Suppressor macrophage treated with lipopolysaccharide for 1 hour (primary cell): ENCODE measurements at regions not wholly inside any gene's neighbourhood (a gene's known extent, or its start where the extent isn't known, plus 50 kb on each side); places are given as distances from the start of the nearest gene placed in this dataset.

ENCODE experiments used
- DNase-seq, 3 donors: peaks; one replicate each; pipeline ENCODE4 v3.0.0-alpha.2; 2020 to 2022

DNA sequence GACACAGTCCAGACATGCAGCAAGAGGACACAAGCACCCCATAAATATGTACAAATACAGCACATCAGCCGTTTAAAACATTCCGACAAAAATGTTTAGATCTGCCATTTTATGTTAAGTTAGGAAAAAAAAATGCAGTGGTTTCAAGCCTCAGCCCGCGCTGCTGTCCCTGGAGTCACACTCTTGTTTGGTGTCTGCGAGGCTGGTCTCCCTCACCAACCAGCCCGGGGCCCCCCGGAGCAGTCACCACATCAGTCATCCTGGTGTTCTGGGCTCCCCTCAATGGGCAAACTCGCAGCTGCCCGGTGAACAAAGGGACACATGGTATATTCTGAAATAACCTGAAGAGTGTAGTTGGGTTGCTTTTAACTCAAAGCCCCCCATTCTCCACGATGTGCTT, 1022.2 kb downstream of the BRD1 start:
- DNase-seq, result no peak

DNA sequence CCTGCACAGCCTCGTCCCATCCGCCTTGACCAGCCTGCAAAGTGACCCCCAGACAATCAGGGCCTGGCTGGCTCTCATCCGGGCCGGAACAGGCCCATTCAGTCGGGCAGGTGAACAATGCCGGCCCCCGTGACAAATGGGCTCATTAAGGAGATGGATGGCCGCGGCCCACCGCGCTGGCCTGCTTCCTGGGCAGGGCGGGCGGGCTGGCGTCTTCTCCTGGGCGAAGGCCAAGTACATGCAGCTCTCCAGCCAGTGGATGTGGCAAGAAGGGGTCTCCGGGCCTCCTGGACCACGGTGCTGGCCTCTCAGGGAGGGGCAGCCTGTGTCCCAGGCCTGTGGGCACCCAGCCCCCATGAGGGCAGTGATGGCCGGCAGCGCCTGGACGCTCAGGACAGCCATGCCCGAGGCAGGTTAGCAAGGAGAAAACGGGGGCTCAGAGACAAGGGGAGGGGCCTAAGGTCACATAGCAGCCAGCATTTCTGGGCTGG, 1022.8 kb downstream of the BRD1 start:
- DNase-seq, result no peak

DNA sequence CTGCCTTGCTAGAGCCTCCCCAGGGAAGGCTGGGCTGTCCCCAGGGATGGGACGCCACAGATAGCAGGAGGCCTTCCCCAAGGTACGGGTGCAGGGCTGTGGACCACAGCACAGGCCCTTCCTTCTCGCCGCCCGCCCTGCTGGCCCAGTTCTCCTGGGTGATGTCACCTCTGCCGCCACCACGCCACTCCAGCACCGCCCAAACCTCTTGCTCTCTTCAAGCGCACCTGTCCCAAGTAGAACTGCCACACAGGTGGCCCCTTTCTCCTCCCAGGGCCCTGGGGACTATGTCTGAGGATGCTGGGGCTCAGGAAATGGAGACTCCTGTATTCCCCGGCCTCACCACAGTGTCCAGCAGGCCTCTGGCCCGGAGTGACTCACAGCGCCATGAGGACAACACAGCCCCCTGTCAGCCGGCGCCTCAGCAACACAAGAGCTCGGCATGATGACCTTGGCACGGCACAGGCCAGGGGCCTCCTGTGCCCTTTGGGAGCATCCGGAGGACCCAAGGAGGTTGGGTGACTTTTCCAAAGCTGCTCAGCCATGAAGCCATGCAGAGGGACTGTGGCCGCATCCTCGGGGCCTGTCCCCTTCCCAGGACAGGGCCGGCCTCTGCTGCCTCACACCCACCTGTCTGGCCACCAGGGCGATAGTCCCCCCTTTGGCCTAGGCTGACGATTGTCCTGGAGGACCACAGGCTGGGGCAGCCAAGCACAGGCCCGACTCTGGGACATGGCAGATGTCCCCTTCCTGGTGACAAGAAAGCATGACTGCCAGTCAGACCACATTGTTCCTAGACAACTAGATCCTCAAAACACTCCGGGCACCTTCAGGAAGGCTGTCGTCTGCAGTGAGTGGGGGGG, 1023.5 kb downstream of the BRD1 start:
- DNase-seq, result no peak

DNA sequence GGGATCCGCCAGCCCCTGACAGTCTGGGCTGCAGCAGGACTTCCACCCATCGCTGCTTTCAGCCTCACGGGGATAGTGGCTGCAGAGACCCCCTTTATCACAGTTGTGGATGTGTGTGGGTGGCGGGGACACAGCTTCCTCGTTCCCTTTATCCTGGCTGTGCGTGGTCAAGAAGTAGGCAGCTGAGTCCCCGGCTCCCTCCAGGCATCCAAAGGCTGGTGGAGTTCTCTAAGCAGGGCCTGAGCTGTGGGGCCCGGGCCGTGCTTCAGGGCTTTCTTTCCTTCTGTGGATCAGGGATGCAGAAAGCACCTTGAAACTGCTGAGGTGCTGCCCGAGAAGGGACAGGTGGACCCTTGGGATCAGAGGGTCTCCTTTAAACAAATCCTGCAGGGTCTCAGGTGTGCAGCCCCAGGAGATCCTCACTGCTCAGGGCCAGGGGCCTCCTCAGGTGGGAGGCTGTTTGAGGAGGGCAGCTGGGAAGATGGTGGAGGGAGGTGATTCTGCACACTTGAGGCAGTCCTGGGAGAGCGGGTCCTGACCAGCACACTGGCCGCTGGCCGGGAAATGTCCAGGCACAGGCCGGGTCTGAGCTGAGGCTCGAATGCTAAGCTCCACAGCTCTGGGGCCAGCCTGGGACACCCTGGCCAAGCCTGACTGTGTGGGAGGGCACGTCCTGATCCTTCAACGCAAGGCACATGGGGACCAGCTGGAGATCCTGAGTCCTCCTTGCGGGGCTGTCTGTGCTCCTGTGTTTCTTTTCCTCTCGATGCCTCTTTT, 1024.3 kb downstream of the BRD1 start:
- no peak for DNase-seq

DNA sequence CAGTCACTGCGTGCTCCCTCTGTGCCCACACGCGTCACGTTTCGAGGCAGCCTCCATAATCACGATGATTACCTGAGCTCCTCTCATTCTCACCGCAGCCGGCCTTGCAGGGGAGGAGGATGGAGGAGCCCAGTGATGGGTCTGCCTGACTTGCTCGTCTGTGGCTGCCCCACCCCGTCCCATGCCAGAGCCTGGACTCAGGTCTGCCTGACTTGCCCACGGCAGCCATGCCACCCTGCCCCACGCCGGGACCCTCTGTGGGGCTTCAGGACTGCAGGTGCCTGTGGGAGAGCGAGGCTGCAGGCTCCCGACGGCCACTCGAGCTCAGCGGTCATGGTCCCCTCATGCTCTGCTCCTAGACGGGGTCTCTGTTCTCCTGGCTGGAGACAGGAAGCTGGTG, 1025.1 kb downstream of the BRD1 start:
- no peak for DNase-seq

DNA sequence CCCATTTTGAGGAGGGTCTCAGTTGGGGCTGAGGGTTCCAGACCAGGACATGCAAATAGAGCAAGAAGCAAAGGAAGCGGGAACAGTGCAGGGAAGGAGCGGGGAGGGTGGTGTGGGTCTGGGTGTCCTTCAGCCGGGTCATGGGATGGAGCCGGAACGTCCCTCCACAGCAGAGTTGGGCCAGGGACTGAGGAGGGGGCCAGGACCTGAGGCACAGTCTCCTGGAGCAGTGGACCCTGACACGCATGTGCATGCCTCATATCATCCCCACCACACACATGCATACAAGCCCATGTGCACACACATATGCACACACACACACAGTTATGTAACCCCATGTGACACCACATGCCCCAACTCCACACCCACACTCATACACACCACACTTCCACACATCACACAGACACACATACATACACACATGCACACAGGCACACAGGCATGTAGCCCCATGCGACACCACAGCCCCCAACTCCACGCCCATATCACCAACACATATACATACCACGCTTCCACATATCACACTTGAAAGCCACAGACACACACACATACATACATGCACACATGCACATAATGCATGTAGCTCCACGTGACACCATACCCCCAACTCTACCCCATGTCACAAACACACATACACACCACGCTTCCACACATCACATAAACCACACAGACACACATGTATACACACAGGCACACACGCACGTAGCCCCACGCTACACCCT, 1026.6 kb downstream of the BRD1 start:
- DNase-seq, result no peak

DNA sequence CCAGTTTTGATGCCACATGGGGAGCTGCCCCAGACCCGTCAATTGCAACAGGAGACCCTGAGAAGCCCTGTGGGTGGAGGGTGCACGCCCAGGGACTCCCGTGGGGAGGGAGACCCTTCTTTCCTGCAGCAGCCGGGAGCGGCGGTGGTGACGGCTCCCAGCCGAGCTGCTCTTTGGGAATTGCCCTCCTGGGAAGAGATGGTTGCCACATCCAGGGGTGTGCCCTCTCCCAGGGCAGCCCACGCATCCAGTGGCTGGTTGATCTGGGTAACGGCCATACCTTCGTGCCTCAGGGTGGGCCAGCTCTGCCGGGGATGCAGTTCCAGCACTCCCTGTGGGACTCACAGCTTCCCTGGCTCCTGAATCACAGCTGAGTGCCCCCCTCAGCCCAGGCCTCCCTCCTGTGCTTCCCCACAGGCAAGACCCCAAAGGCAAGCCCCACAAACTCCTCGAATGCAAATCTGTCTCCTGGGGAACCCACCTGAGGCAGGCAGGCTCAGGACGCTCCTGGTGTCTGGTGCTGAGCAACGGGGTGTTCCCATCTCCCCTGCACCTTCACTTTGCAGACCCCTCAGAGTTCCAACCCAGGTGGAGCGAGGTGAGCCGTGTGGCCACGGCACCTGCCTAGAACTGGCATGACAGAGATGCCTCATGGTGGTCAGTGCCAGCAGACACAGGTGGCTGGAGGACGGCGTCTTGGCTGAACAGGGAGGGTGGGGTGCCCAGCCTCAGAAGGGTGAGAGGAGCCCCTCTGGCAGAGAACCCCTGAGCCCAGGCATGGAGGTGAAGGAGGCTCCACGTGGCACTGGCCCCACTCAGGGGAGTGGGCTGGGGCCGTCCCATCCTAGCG, 1027.4 kb downstream of the BRD1 start:
- no peak for DNase-seq

DNA sequence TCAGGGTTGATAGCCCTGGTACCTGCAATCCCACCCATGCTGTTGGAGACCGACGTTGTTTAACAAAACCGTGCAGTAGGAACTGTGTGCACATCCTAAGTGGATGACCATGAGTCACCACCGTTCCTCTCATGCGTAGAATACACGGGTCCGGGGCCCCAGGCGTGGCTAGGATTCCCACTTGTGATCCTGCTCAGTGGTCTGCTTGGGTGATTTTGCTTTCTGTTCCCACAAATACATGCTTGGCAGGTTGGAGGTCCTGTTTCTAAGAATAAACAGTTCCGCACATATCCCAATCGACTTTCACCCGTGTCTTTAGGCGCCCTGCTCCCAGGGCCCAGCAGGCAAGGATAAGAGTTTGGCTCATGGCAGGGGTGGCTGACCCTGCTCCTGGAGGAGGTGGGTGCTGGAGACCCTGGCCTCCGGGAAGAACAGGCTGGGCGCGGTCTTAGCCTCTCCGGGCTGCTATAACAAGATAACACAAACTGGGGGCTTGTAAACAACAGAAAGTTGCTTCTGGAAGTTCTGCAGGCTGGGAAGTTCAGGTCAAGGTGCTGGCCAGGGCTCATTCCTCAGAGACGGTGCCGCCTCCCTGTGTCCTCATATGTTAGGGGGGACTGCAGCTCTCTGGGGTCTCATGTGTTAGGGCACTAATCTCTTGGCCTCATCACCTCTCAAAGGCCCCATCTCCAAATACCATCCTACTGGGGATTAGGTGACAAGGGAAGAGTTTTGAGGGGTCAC, 1028.3 kb downstream of the BRD1 start:
- DNase-seq, result no peak

DNA sequence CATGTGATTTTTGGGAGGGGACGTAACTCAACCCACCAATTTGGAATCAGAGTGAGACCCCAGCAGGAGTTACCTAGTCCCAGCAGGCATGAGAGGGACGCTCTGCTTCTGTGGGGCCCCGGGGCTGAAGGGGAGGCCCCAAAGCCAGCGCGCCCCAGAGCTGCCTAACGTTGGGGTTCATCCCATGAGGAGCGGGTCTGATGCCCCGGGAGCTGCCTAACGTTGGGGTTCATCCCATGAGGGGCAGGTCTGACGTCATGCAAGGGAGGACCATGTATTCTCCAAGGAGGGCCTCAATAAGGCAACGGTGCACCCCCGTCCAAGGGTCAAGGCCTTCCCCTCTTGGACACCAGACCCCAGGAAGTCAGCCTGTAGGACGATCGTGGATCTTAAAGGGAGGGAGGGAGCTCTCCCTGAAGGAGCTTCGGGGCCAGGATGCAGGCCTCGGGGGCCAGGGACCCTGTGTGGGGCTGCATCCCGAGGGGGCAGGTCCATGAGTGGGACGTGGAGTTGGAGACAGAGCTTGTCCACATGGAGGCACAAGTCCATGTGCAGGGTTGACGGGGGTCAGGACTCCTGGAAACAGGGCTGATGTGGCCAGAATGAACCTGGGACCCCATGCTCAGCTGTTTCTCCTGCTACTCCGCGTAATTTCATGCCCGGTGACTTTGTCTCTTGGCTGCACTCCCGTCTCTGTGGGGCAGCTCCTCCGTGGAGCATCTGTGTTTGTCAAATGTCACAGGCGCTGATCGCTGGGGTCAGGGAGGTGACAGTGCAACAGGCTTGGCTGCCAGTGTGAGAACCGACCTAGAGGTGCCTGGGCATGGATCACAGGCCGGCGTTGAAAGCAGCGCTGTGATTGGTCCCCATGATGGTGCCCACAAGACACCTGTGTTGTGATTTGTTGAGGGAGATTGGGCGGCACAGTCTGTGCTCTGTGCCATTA, 1029.1 kb downstream of the BRD1 start:
- DNase-seq, result no peak

DNA sequence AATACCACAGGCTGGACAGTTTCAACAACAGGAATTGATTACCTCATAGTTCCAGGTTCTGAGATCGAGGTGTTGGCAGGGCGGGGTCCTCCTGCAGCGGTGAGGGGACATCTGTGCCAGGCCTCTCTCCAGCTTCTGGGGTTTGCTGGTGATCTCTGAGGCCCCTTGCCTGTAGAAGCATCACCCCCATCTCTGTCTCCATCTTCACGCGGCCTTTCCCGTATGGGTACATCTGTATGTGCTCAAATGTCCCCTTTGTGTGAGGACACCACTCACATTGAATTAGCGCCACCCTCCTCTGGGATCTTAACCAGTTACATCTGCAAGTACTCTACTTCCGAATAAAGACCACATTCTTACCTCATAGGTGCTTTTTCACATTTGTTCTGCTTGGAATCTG, 1029.9 kb downstream of the BRD1 start:
- DNase-seq, result no peak

DNA sequence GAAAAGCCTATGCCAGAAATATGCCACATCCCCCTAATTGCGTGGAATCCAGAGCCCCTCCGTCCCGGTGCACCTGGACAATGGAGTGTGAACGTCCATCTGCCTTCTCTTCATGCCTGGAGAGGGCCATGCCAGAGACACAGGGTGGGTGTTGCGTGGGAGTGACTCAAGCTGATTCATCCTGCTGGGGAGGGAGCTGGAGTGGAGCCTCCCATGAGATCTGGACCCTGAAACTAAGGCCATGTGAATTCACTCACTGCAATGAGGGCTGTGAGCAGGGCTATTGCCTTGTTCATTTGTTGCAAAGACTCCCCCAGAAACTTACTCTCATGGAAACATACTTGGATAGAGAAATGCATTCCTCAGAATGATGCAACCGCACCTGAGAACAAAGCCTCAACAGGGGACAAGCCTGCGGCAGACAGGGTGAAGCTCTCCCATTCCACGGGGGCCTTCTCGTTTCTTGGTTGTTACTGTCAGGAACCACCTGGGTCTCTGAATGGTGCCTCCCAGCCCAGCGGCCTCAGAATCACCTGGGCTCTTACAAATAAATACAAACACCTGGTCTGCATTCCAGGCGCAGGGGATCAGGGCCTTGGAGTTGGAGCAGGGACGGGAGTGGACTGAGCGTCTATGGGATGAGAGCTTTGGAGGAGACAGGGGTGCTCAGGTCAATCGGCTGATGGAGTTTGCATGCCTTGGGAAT, 1031.2 kb downstream of the BRD1 start:
- peak in 1 of 3 donors; percentile 2 for DNase-seq

DNA sequence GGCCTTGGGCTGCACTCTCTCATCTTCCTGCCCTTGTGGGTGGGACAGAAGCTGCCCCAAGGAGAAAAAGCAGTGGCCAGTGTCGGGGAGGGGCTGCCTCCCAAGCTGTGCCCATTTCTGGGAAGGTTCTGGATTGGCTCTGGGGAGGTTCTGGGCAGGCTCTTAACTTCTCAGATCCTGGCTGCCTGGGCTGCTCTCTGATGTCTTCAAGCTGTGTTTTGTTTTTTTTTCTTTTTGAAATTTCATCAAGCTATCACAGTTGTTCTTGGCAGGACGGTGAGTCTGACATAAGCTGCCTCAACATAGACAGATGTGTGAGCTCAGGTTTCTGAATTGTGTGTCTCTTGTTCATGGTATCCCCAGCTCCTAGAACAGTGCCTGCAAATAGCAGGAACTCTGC, 1032.0 kb downstream of the BRD1 start:
- no peak for DNase-seq

DNA sequence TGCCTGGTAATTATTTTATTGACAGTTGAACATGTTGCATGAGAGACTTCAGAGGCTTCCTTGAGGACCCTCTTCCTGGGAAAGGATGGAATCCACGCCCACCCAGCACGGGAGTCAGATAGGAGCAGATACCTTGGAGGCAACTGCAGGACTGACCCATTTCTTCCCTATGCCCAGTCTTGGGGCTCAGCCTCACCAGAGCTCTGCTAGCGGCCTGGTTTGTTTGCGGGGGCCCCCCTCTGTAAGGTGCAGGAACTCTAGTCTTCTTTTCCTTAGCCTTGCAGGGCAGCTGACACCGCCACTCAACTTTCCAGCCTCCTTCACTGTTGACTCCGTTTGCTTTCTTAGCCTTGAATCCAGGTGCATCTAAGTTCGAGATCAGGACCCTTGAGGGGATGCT, 1032.8 kb downstream of the BRD1 start:
- DNase-seq, result no peak

DNA sequence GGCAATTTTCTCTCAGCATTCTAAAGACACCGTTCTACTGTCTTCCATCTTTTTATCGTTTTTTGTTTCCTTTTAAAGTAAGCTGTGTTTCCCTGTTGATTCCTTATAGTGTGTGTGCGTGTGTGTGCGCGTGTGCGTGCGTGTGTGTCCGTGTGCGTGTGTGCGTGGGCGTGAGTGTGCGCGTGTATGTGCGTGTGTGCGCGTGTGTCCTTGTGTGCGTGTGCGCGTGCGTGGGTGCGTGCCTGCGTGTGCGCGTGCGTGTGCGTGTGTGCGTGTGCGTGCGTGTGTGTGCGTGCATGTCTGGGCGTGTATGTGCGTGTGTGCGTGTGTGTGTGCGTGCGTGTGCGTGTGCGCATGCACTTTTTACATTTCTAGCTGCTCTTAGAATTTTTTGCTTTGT, 1033.7 kb downstream of the BRD1 start:
- no peak for DNase-seq

DNA sequence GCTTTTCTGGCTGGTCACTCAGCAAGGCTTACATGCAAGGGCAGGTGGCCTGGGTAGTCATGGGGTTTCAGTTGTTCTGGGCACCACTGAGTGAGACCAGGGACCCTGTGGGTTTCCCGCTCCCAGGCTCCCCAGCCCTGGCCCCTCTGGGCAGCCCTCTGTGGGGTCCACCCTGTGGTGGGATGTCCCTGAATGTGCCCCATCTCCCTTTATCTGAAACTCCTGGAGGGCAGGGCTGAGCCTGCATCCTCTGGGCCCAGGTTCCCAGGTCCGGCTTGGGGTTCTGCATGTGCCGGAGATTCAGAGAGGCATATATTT, 1041.0 kb downstream of the BRD1 start:
- DNase-seq, result no peak

DNA sequence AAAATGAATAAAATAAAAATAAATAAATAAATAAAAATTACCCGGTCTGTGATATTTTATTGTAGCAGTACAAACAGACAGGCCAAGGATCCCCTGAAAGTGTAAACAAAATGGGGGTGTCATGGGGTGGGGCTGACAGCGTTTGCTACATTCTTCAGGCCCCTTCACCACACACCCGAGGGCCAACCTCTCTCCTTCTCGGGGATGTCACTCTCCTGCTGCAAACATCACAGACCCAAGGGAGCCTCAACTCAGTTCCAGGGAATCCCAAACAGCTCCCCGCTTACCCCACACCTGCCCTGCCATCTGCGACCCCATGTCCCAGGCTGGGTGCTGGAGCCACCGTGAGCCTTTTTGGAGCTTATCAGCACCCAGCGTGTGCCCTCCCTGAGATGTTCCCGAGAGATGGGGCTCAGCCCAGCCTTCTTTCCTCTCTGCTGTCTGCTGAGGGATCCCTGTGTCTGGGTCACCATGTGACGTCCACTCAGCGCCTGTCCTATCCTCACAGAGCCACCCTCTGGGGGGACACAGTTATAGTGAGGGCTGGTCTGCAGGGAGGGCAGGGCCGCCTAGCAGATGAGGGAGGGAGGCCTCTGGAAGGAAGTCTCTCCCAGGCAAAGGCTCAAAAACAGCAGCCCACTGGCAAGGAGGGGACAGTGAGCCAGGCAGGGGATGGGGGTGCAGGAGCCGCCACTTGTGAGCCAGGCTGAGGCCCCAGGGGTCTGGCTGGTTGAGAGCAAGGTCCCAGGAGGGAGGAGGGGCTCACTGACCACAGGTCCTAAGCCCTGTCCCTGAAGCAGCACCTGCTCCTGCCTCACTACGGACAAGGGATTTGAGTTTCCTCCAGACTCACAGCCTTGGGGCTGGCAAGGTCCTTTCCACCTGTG, 1041.6 kb downstream of the BRD1 start:
- no peak for DNase-seq

DNA sequence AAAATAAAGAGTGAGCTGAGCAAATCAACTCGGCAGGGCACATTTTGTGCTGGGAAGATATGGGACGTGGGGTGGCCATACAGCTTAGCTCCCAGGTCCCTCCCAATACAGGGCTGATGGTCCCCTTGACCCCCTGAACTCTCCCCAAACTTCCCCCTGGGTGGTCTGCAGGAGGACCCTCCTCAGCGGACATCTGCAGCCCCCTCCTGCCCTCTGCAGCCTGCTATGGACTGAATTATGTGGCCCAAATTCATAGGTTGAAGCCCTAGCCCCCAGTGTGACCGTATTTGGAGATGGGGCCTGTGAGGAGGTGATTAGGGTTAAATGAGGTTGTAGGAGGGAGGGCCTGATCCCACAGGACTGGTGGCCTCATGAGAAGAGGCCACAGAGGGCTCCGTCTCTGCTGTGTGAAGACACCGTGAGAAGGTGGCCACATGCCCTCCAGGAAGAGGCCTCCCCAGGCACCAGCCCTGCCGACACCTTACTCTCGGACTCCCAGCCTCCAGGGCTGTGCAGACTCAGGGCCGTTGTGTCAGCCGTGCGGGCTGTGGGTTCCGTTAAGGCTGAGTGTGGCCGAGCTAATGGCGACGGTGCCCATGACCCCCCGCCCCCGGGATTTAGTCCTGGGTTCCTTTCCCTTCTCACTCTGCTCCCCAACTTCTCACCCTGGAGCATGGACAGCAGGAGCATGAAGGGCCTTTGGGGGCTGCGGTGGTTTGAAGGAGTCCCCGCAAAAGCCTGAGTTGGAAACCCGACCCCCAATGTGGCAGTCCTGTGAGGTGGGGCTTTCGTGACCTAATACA, 1042.8 kb downstream of the BRD1 start:
- no peak for DNase-seq

DNA sequence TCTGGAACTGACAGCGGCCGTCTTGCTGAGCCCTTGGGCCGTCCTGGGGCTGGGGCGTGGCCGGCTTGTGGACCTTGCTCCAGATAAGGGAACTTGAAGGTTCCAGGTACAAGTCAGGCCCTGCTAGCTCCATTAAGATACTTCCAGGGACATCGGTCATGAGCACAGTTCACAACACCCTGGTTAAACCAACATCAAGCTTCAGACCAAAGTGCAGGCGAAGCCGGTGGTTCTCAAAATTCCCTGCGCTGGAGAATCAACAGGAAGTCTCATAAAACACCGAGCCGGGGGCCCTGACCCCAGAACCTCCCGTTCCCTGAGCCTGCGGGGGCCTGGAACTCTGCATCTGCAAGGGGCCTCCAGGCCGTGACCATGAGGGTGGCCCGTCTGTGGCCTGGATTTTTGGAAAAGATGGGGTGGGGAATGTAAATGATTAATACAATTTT, 1043.8 kb downstream of the BRD1 start:
- DNase-seq, result no peak
